H1 (cell line): ENCODE measurements at regions not wholly inside any gene's neighbourhood (a gene's known extent, or its start where the extent isn't known, plus 50 kb on each side); places are given as distances from the start of the nearest gene placed in this dataset.

ENCODE experiments used
- CTCF ChIA-PET: fragments of 300-600 bp; sonication (Branson Sonifier 250); formaldehyde crosslinking; loops from one replicate; lab custom pipeline; 2021; ENCODE audit not compliant: partially characterized antibody; lab: Charles Lee
- POLR2A ChIA-PET: fragments of 300-600 bp; sonication (Branson Sonifier 250); formaldehyde crosslinking; loops from one replicate; lab custom pipeline; 2021; ENCODE audit warnings: inconsistent platforms; ENCODE audit not compliant: partially characterized antibody; lab: Charles Lee
- DNase-seq, 2 experiments: peaks; one replicate each; pipeline versions ENCODE4 v3.0.0 to v3.0.0-alpha.2; 2010 to 2022; ENCODE audit warnings: low spot score in 2 of 2, low read depth in 1 of 2, mixed read lengths in 1 of 2
- FAIRE-seq: peaks from 2 replicates; lab custom pipeline; 2011; peaks lifted over from hg19 to GRCh38; lab: Jason Lieb, UNC
- H2AFZ ChIP-seq: 2 replicates; pipeline ENCODE4 v1.8.1; 2012; ENCODE audit warnings: low read length, inconsistent platforms
- H2AK5ac ChIP-seq: 2 replicates; pipeline ENCODE4 v1.6.1; 2013; ENCODE audit warnings: low read depth, low read length
- H2BK120ac ChIP-seq: replicated peaks from 2 replicates; pipeline ENCODE3; 2013; ENCODE audit warnings: low read depth, low read length, inconsistent platforms
- H2BK12ac ChIP-seq: 2 replicates; pipeline ENCODE4 v1.6.1; 2013; ENCODE audit warnings: low read depth, low read length
- H2BK15ac ChIP-seq: 2 replicates; pipeline ENCODE4 v1.6.1; 2013; ENCODE audit warnings: low read length
- H2BK20ac ChIP-seq: 2 replicates; pipeline ENCODE4 v1.6.1; 2013; ENCODE audit warnings: low read length
- H2BK5ac ChIP-seq: 2 replicates; pipeline ENCODE4 v1.6.1; 2013; ENCODE audit warnings: low read depth, low read length
- H3K14ac ChIP-seq: 2 replicates; pipeline ENCODE4 v1.6.1; 2013; ENCODE audit warnings: inconsistent platforms; ENCODE audit not compliant: insufficient read length
- H3K18ac ChIP-seq: 2 replicates; pipeline ENCODE4 v1.6.1; 2013; ENCODE audit warnings: low read length; ENCODE audit errors: extremely low read depth
- H3K23ac ChIP-seq: 2 replicates; pipeline ENCODE4 v1.6.1; 2013; ENCODE audit warnings: inconsistent platforms; ENCODE audit not compliant: insufficient read length
- H3K23me2 ChIP-seq: 2 replicates; pipeline ENCODE4 v1.6.1; 2013; ENCODE audit warnings: low read depth, low read length
- H3K27ac ChIP-seq: 2 replicates; pipeline ENCODE4 v1.6.1; 2011; ENCODE audit warnings: low read depth, low read length, inconsistent platforms
- H3K27me3 ChIP-seq, 4 experiments: replicated peaks in 1 of 4; 1 replicate in 1 of 4; 2 replicates in 3 of 4; pipeline versions ENCODE4 v1.6.1 to v1.8.1; 2011 to 2013; ENCODE audit warnings: low read length in 3 of 4, mild to moderate bottlenecking in 3 of 4, inconsistent platforms in 2 of 4, mixed read lengths in 2 of 4, moderate library complexity in 1 of 4; ENCODE audit not compliant: control insufficient read depth in 3 of 4, insufficient read depth in 3 of 4; ENCODE audit errors: extremely low read depth in 1 of 4
- H3K36me3 ChIP-seq, 4 experiments: 2 replicates each; pipeline versions ENCODE4 v1.6.1 to v1.8.1; 2011 to 2013; ENCODE audit warnings: mild to moderate bottlenecking in 4 of 4, low read length in 3 of 4, moderate library complexity in 2 of 4, control low read depth in 1 of 4, inconsistent platforms in 1 of 4; ENCODE audit not compliant: insufficient read depth in 4 of 4, control insufficient read depth in 2 of 4
- H3K4ac ChIP-seq: replicated peaks from 2 replicates; pipeline ENCODE3; 2013; ENCODE audit warnings: low read length, low read depth, mixed read lengths, inconsistent platforms; ENCODE audit not compliant: insufficient read length
- H3K4me1 ChIP-seq, 4 experiments: replicated peaks in 1 of 4; 1 replicate in 1 of 4; 2 replicates in 3 of 4; pipeline versions ENCODE4 v1.6.1 to v1.8.1; 2011 to 2013; ENCODE audit warnings: low read length in 3 of 4, inconsistent platforms in 2 of 4, mixed read lengths in 1 of 4; ENCODE audit not compliant: insufficient read depth in 4 of 4, control insufficient read depth in 3 of 4
- H3K4me2 ChIP-seq, 2 experiments: 2 replicates each; pipeline versions ENCODE4 v1.6.1 to v1.8.1; 2011 to 2013; ENCODE audit warnings: low read depth in 2 of 2, low read length in 2 of 2, control low read depth in 1 of 2, inconsistent platforms in 1 of 2, mild to moderate bottlenecking in 1 of 2; ENCODE audit not compliant: insufficient read depth in 1 of 2
- H3K4me3 ChIP-seq, 4 experiments: fragments of 200-600, 300-600 bp in 1 of 4; sonication (generic), shearing (Covaris generic), sonication (Bioruptor Twin) in 1 of 4; 2 replicates each; pipeline versions ENCODE4 v1.5.1 to v1.8.1; 2011 to 2016; ENCODE audit warnings: low read length in 4 of 4, low read depth in 3 of 4, control low read depth in 2 of 4, inconsistent platforms in 2 of 4, mild to moderate bottlenecking in 2 of 4, mixed read lengths in 1 of 4, moderate library complexity in 1 of 4; ENCODE audit not compliant: insufficient read depth in 2 of 4; ENCODE audit errors: extremely low read depth in 1 of 4
- H3K56ac ChIP-seq: replicated peaks from 2 replicates; pipeline ENCODE3; 2013; ENCODE audit warnings: low read depth, mild to moderate bottlenecking, mixed read lengths, low read length, inconsistent platforms; ENCODE audit not compliant: insufficient read length
- H3K79me1 ChIP-seq: 2 replicates; pipeline ENCODE4 v1.6.1; 2013; ENCODE audit warnings: low read depth, low read length, control low read depth
- H3K79me2 ChIP-seq, 2 experiments: 2 replicates each; pipeline versions ENCODE4 v1.6.1 to v1.8.1; 2012 to 2013; ENCODE audit warnings: low read length in 2 of 2, mild to moderate bottlenecking in 2 of 2, inconsistent platforms in 1 of 2; ENCODE audit not compliant: insufficient read depth in 2 of 2, control insufficient read depth in 1 of 2
- H3K9ac ChIP-seq, 4 experiments: replicated peaks in 1 of 4; 1 replicate in 1 of 4; 2 replicates in 3 of 4; pipeline versions ENCODE4 v1.6.1 to v1.8.1; 2011 to 2013; ENCODE audit warnings: low read depth in 3 of 4, low read length in 3 of 4, control low read depth in 2 of 4, mild to moderate bottlenecking in 2 of 4, moderate library complexity in 2 of 4, inconsistent platforms in 1 of 4; ENCODE audit errors: extremely low read depth in 1 of 4
- H3K9me3 ChIP-seq, 2 experiments: 2 replicates each; pipeline versions ENCODE4 v1.6.1 to v1.8.1; 2012 to 2013; ENCODE audit warnings: mild to moderate bottlenecking in 2 of 2, moderate library complexity in 2 of 2, control low read depth in 1 of 2, inconsistent platforms in 1 of 2, low read depth in 1 of 2, low read length in 1 of 2, mixed read lengths in 1 of 2; ENCODE audit not compliant: insufficient read depth in 2 of 2
- H4K20me1 ChIP-seq, 2 experiments: replicated peaks in 1 of 2; 2 replicates each; pipeline versions ENCODE3 to v1.8.1; 2011 to 2013; ENCODE audit warnings: inconsistent platforms in 2 of 2, low read length in 2 of 2, mild to moderate bottlenecking in 1 of 2; ENCODE audit not compliant: insufficient read depth in 2 of 2, control insufficient read depth in 1 of 2
- H4K5ac ChIP-seq: 2 replicates; pipeline ENCODE4 v1.6.1; 2013; ENCODE audit warnings: low read length, low read depth, mixed read lengths, inconsistent platforms; ENCODE audit not compliant: insufficient read length
- H4K8ac ChIP-seq: 2 replicates; pipeline ENCODE4 v1.8.0; 2013; ENCODE audit warnings: mild to moderate bottlenecking, moderate library complexity, low read length, inconsistent platforms; ENCODE audit not compliant: insufficient read depth; ENCODE audit errors: extremely low read depth
- H4K91ac ChIP-seq: replicated peaks from 2 replicates; pipeline ENCODE3; 2013; ENCODE audit warnings: low read length, mixed read lengths, inconsistent platforms; ENCODE audit not compliant: insufficient read length
- CBX5 ChIP-seq: fragments of 300-800, 300-1000 bp; sonication (generic); IDR thresholded peaks from 2 replicates; pipeline ENCODE4 v1.7.1; 2016; ENCODE audit warnings: antibody characterized with exemption, low read length, low read depth
- CREB1 ChIP-seq: IDR thresholded peaks from 2 replicates; pipeline ENCODE4 v1.6.1; 2012; ENCODE audit warnings: inconsistent platforms
- NANOG ChIP-seq: IDR thresholded peaks from 2 replicates; pipeline ENCODE4 v1.6.1; 2011; ENCODE audit warnings: low read length, low read depth, mild to moderate bottlenecking, inconsistent platforms; ENCODE audit not compliant: insufficient read depth, poor library complexity, severe bottlenecking
- WGBS, 2 experiments: shearing (Covaris generic) in 1 of 2; methylation state at CpG; one replicate each; pipeline versions ENCODE4 v1.1.6 to v1.1.7; 2013 to 2015; ENCODE audit warnings: low lambda C conversion rate in 2 of 2, mixed read lengths in 2 of 2, inconsistent platforms in 1 of 2, low coverage in 1 of 2, missing lambda C conversion rate in 1 of 2; ENCODE audit not compliant: insufficient replicate concordance in 2 of 2, insufficient coverage in 1 of 2, insufficient read length in 1 of 2; ENCODE audit errors: extremely low coverage in 1 of 2, missing lambda C conversion rate in 1 of 2; 5-methylcytosine and 5-hydroxymethylcytosine counted together

DNA sequence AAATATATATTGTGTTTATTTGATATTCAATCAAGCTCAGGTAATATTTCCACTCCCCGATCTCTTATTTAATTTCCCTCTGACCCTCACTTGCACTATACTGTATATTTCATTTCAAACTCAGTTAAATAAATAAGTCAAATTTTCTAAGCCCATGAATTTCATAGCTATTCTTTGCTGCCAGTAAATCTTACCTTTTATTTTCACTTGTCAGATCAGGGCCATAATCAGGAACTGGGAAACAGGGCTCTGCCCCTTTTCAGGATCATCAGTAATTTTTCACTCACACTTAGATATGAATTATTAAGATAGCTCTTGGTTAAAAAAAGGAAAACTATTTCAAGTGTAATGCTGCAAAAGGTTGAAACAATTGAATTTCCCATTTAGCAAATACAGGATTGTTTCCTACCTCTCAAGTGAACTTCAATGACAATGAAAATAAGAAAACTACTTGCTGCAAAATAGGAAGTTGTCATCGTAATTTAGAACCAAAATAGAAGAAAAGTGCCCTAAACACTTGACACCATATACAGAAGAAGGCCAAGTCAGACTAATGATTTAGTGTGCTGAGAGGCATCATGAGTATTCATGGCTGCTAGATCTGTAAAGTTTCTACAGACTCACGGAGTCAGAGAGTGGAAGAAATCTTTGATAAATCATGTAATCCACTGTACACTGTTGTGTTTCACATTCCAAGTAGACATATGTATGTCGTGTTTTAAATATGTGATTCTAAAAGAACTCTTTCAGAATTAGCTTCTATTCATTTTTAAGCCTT is 316.8 kb upstream of the CNTN5 start:
- no peaks in the 10 kb centered on the region for H4K20me1 ChIP-seq
- H3K9me3 ChIP-seq, result no peaks in the 10 kb centered on the region
- no peak overlapping the region for H3K4ac ChIP-seq
- DNase-seq (no peak), FAIRE-seq (no peak)
- no peaks in the 10 kb centered on the region for H3K36me3 ChIP-seq
- no peaks in the 10 kb centered on the region for H3K27me3 ChIP-seq
- no peak overlapping the region for H2AFZ ChIP-seq
- no peak overlapping the region for H3K56ac ChIP-seq
- no peak overlapping the region for H3K4me2 ChIP-seq
- H3K79me1 ChIP-seq, result no peaks in the 10 kb centered on the region
- H4K91ac ChIP-seq, result no peak overlapping the region
- no peak overlapping the region for H2AK5ac ChIP-seq
- H4K5ac ChIP-seq, result no peak overlapping the region
- H3K4me3 ChIP-seq, result no peak overlapping the region
- no peak overlapping the region for H3K23ac ChIP-seq
- H2BK5ac ChIP-seq, result no peak overlapping the region
- H3K18ac ChIP-seq, result no peak overlapping the region
- H2BK20ac ChIP-seq, result no peak overlapping the region
- CTCF ChIA-PET, result no interaction called here
- H3K14ac ChIP-seq, result no peak overlapping the region
- POLR2A ChIA-PET, result no interaction called here
- H2BK12ac ChIP-seq, result no peak overlapping the region
- WGBS, 2 experiments, result 91% methylated on average over 4 of the region's 4 CpGs; no CpG with 5 or more reads in 1 of the 2 experiments
- no peak overlapping the region for H4K8ac ChIP-seq
- H3K27ac ChIP-seq, result no peak overlapping the region
- no peaks in the 10 kb centered on the region for H3K79me2 ChIP-seq
- H2BK120ac ChIP-seq, result no peak overlapping the region
- H3K23me2 ChIP-seq, result no peaks in the 10 kb centered on the region
- H2BK15ac ChIP-seq, result no peak overlapping the region
- no peaks in the 10 kb centered on the region for H3K4me1 ChIP-seq
- H3K9ac ChIP-seq, result no peak overlapping the region
- TF ChIP-seq CBX5, result no peak
- no peak for TF ChIP-seq NANOG
- no peak for TF ChIP-seq CREB1
